HG03521 (cell line): ENCODE measurements at regions not wholly inside any gene's neighbourhood (a gene's known extent, or its start where the extent isn't known, plus 50 kb on each side); places are given as distances from the start of the nearest gene placed in this dataset.
"Not testable (repeated sequence)": the region's sequence is repeated elsewhere in the genome, so short reads cannot be mapped to it uniquely, and the experiment has no call there.

Source experiments
- ATAC-seq: cut with Tn5 transposase; IDR thresholded peaks from one replicate; pipeline ENCODE4 v1.9.1; 2021; ENCODE audit warnings: mild to moderate bottlenecking, moderate library complexity; ENCODE audit not compliant: unreplicated experiment

DNA sequence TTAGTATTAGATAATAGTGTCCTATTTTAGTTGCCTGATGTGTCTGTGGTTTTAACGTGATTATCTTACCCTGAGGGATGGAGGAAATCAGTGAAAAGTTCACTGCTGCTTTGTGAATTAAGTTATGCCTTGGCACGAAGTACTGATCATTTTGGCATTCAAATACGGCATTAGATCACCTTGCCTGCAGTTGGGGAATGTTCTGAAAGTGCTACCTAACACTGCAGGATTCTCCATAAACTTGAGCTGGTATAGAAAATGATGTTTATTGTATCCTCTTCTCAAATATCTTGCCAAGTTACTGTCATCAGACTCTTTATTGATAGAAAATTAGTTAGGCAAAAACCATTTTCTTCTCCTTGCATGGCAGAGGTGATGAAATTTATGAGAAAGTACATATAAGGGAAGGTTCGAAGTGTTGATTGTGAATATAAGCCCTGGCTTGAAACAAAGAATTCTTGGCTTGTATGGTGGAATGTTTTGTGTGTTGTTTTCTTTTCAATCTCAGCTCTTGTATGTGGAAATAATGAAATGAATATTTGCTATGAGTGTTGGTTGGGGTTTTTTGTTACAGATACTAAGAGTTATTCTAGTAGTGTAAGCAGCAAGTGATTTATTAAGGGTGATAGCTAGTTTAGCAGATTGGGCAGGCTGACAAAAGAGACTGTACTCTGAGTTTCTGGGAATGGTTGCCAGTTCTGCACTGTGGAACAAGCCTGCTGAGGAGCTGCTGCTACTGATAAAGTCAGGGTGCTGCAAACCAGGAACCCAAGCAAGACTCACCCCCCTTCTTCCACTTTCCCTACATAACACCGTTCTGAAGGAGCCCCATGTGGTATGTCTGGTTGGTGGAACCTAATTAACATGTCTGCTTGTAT lies 448.3 kb downstream of the PCNX1 start:
- no peak for ATAC-seq

DNA sequence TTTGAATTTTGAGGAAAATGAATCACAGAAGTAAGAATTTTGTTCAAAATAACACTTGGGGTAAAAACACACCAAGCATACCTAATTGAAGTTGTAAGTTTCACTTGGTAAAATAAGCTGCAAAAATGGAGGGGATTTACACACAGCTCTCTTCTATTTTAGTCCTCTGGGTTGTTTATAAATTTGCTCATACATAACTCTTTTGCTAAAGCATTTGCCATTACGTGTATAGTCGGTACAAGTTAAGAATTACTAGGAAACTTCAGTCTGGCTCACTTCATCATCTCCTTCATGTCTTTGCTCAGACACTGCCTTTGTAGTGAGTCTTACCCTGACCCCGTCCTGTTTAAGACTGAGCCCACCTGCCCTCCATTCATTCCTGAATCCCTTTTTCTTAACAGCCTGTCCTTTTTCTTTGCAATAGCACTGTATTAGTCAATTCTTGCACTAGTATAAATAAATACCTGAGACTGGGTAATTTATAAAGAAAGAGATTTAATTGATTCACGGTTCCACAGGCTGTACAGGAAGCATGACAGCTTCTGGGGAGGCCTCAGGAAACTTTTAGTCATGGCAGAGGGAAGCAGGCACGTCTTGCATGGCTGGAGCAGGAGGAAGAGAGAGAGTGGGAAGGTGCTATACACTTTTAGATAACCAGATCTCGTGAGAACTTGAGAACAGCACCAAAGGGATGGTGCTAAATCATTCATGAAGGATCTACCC lies 451.1 kb downstream of the PCNX1 start:
- ATAC-seq, result no peak

DNA sequence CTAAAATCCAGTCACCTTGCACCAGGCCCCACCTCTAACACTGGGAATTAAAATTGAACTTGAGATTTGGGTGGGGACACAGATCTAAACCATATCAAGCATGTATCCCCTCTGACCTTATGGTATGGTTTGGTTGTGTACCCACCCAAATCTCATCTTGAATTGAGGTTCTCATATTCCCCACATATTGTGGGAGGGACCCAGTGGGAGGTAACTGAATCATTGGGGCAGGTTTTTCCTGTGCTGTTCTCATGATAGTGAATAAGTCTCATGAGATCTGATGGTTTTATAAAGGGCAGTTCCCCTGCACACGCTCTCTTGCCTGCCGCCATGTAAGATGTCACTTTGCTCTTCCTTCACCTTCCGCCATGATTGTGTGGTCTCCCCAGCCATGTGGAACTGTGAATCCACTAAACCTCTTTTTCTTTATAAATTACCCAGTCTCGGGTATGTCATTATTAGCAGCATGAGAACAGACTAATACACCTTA lies 451.7 kb downstream of the PCNX1 start:
- not testable (repeated sequence) for ATAC-seq

DNA sequence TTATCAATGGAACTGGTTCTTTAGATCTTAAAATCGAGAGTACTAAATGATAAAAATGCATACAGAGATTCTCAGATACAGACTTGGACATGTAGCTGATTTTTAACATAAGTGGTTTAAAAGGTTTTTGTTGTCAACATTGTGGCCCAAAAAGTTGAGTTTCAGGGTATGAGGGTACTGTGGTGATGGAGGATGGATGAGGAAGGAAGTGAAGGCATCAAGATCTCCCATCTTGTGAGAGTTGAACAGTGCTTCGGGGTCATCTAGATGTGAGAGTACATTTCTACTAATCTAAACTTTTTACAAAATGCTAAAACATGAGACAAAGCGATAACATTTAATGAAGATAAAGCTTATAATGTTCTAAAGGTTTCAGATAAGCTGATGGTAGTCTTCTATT lies 452.6 kb downstream of the PCNX1 start:
- no peak for ATAC-seq

DNA sequence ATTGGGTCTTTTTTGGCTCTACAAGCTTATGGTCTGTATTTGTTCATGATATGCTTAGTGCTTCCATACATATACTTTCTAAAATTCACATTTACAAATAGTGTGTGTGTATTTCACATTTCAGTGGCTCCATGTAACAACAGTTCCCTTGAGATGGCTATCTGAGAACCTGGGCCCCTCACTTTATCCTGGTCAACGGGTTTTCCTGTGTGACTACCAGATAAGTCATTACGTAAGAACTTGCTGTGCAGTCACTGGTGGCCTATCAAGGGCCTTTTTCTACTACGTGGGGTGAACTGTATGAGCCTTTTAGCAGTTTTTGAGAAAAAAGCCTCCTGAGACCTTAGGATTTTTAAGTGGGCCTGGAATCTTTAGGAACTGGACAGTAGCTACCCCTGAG lies 454.1 kb downstream of the PCNX1 start:
- ATAC-seq, result no peak

DNA sequence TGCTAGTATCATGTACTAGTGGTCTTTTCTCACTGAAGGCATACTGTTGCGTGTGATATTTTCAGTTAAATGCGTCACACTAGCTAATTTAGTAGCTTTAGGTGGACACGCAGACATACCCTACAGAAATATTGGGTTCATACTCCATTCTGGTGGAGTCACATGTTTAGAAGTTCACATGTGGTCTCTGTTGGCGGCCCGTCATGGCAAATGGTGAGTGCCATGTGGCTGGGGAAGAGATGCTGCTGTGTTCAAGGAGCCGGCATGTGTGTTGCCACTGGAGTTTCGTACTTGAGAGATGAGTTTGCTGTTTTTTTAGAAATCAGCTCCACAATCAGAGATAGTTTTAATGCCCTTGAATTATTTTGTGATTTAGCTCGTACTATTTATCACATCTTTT lies 454.6 kb downstream of the PCNX1 start:
- no peak for ATAC-seq

DNA sequence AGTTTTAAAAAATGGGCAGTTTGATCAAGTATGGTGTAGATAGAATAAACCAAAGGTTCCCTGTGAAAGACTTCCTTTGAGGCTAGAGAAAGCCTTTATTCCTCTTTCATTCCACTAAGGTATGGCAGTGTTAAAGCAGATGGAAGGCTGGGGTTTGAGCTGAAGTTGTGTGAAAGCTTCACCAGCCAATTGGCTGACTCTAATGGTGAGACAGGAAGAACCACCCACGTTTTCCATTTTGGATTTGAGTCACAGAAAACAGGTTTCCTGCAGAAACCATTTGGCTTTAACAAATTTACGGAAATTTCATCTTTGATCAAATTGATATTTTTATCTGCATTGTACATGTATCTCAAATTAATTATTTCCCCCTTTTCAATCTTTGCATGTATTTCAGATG lies 455.0 kb downstream of the PCNX1 start:
- no peak for ATAC-seq

DNA sequence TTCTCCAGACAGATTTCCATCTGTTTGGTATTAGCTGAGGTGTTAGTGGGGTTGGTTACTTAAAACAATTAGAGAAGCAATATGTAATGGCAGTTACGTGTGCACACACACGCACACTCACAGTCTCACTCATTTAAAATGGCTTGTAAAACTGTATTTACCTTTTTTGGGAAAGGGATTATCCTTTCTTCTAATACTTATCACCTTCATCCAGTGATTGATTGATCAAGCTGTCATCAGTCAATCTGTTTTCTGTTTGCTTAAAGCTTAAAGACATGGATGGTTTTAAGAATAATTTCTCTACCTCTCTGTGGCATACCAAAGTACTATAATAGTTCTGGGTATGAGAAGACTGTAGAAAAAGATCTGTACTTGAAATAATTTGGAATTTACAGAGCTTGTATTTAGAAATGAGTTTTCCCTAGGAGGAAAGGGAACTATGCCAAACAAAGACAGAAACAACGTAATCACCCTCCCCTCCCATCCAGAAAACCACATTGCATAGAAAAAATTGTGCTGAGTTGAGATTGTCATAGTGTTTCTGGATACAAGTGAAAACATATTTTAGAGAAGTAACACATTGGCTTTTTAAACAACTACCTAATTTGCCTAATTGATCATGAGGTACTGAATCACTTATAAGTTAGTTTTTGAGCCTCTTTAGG lies 455.8 kb downstream of the PCNX1 start:
- ATAC-seq, result peak; percentile 47

DNA sequence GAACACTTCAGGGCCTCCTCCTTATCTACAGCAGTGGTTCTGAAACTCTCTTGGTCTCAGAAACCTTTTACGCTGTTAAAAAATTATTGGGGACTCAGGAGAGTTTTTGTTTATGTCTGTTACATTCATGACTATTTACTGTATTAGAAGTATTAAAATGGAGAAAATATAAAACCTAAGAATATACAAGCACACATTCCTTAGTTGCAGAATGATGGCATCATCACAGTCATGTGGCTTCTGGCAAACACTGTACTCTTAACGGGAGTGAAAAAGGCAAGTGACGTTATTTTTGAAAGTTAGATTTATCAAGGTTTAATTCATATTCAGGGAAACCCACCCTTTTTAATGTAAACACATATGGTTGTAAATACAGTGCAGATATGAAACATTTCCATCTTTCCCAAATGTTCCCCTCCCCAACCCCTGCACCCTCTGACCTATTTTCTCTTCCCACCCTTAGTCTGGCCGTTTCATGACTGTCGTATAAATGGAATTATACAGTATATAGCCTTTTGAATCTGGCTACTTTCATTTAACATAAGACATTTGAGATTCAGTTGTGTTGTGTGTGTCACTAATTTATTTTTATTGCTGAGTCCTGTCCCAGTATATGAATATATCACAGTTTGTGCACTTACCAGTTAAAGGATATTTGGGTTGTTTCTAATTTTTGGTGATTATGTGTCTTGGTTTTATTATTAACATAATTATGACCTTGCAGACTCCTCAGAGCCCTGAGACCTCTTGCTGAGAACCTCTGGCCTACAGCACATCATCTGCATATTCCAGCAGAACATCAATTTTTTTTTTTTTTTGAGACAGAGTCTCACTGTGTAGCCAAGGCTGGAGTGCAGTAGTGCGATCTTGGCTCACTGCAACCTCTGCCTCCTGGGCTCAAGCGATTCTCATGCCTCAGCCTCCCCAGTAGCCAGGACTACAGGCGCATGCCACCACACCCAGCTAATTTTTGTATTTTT lies 457.0 kb downstream of the PCNX1 start:
- ATAC-seq, result no peak

DNA sequence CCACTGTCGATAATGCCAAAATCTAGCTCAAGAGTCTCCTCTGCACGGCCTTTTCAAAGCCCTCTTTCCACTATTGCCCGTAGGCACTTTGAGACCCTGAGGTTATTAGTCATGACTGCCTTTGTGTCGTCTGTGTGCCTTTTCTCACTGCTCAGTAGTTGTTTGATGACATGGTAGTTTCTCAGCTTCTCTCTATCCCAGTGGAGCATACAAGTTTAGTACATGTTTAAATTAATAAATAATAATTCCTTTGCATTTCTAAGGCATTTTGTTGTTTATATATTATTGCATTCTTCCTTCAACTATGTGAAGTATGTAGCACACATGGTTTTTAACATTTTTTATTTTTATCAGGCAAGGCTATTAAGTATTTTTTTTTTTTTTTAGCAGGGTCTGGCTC lies 458.1 kb downstream of the PCNX1 start:
- ATAC-seq, result no peak

DNA sequence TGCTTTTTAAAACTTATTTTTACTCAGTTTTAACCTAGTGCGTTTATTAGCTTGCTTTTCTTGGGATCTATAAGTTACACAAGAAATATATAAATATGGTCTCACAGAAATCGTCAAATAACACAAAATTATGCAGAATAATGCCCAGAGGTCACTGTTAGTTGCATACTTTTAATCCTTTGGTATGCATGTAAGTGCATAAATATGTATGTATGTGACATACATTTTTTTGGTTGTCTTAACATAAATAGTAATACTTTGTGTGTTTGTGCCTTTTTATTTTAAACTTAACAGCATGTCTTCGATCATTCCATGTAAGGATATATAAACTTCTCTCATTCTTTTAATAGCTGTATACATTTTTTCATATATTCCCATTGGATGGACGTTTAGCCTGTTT lies 459.6 kb downstream of the PCNX1 start:
- no peak for ATAC-seq

DNA sequence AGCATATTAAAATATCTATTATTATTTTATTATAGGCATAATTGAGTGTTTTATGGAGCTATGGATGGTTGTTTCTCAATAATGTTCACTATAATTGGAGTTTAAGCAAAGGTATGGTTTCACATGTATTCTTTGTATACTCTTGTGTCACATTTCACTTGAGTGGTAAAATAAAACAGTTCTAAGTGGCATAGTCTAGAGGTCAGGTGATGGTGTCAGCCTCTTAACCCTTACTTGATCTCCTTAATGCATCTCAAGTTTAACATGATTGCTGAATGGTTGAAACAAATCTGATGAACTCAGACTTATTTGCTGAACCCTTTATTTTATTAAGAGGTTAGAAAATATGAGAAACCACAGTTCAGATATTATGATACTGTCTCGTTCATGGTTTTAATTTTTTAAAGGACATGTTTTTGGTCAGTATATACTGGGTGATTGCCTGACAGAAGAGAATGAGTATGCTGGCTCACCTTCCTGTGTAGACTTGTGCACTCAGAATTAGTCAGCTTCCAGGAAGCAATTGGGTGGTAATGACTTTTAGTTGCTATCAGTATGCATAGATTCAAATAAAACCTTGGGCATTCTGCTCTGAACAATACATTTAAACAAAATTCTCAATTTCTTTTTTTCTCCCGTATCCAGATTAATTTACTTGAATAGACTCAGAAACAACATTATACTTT lies 464.6 kb downstream of the PCNX1 start:
- no peak for ATAC-seq

DNA sequence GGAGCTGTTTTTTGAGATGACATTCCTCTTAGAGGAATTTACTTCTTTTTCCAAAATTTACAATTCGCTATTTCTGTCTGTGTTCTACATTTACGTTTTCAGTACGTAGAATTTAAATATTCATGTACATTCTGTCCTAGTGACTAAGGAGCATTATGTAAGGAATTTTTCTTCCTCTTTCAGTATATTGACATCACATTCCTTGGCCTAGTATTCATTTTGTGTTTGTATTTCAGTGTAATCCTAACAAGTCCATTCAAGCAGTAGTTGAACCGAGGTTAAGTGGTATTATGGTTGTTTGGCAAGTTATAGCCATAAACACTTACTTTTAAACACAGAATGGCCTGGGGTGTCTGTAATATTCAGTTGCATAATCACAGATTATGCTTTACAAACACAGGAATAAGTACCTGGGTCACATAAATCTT lies 465.2 kb downstream of the PCNX1 start:
- ATAC-seq, result no peak

DNA sequence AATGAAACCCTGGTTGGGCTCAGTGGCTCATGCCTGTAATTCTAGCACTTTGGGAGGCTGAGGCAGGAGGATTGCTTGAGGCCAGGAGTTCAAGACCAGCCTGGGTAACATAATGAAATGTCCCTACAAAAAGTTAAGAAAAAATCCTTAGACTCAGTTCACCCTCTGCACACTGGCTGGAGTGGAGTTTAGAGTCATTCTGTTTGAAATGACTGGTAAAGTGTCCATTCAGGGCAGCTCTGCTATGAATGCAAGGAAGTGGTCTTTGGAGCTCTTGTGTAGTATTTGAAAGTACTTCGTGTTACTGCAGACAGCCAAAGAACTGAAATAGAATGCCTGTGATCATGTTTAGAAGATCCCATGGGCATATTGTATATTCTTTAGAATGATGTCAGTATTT lies 466.5 kb downstream of the PCNX1 start:
- no peak for ATAC-seq

DNA sequence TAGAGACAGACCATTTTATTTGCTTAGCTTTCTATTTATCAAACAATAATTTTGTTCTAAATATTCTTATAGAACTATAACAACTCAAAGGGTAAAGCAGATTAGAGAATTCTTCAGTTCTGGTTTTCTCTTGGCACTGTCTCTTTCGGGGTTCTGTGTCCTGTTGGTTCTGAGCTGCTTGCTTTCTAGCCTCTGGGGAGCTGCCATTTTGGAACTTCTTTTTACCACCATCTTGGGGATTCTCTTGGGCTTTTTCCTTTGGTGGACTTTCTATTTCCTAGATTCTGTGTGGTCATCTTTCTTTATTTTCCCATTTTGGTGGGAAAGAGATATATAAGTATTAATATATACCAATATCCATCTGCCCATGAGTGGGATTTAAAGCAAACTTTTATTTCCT lies 467.7 kb downstream of the PCNX1 start:
- no peak for ATAC-seq

DNA sequence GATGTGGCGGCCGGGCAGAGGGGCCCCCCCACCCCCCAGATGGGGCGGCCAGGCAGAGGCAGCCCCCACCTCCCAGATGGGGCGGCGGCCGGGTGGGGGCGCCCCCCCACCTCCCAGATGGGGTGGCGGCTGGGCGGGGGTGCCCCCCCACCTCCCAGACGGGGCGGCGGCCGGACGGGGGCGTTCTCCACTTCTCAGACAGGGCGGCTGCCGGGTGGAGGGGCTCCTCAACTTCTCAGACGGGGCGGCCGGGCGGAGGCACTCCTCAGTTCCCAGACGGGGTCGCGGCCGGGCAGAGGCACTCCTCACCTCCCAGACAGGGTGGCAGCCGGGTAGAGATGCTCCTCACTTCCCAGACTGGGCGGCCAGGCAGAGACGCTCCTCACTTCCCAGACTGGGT lies 469.8 kb downstream of the PCNX1 start:
- ATAC-seq, result no peak

DNA sequence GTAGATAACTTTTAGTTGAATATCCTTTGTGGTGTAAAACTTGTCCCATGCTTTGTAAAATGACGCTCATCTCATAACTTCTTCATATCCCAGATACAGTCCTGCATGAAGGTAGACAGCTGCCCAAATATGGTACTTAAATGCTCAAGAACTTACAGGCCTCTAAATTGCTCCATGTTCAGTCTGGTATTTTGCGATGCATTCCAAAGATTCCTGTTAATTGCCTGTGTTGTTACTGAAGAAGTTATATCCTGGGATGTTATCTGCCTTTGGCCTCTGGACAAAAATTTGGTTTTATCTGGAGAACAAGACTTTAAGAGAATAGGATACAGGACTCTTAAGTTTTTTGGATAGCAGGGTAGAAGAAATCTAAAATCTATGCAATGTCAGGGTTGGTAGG lies 473.0 kb downstream of the PCNX1 start:
- ATAC-seq, result no peak

DNA sequence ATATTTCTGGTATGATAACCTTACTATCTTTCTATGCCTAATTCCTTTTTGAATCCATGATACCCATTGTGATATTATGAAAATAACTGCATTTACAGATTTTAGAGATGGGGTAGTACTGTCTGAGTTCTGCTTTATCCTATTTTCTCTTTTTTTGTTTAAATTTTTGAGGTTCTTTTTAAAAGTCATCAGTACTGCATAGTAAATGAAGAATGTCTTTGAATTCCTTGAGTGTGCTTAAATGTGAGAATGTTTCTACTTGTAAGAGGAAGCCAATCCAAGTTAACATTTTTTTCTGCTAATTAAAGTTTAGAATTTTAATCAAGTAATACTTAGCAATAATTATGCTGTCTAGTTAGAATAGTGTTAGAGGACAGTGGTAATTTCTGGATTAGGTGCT lies 474.6 kb downstream of the PCNX1 start:
- ATAC-seq, result no peak

DNA sequence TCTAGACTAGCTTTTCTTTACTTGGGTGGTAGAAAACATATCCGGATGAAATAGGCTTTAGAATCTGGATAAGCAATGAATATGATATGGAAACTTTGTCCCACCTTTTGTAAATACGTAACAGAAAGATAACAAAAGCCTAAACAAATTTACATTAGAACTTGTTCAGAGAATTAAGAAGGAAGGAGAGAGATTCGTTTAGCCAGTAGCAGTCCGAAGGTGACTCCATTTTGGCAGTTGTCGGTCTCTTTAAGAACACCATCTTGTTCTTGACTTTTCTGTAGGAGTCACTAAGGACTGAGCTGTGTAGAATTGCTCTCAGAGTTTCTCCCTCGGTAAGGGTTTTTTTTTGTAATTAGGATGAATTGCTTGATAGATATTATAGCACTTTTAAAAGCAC lies 475.1 kb downstream of the PCNX1 start:
- ATAC-seq, result no peak

DNA sequence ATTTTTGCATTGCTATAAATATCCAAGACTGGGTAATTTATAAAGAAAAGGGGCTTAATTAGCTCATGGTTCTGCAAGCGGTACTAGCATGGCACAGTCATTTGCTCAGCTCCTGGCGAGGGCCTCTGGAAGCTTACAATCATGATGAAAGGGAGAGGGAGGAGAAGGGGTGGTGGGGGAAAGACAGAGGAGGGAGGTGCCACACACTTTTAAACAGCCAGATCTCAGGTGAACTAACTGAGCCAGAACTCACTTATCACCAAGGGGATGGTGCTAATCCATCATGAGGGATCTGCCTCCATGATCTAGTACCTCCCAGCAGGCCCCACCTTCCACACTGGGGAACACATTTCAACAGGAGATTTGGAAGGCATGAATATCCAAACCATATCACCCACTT lies 476.3 kb downstream of the PCNX1 start:
- ATAC-seq, result no peak
